ENCODE measurements at regions not wholly inside any gene's neighbourhood (a gene's known extent, or its start where the extent isn't known, plus 50 kb on each side); places are given as distances from the start of the nearest gene placed in this dataset.

DNA sequence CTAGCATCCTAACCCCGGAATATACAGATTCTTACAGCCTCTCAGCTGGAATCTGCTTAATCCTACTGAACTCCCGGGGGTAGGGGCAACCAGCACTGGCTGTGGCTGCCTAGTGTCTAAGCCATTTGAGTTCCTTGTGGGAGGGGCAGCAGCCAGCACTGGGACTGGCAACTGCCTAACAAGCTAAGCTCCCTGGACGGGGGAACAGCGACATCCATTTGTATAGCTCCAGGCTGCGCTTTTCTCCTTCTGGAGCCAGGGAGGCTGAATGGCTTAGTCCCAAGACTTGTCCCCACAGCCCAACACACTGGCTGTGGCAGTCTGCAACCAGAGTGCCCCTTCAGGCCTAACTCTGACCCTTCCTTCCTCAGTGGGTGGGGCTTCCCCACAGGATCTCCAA, 787.2 kb downstream of the METTL4 start:
- TF ChIP-seq, protein P1, sequence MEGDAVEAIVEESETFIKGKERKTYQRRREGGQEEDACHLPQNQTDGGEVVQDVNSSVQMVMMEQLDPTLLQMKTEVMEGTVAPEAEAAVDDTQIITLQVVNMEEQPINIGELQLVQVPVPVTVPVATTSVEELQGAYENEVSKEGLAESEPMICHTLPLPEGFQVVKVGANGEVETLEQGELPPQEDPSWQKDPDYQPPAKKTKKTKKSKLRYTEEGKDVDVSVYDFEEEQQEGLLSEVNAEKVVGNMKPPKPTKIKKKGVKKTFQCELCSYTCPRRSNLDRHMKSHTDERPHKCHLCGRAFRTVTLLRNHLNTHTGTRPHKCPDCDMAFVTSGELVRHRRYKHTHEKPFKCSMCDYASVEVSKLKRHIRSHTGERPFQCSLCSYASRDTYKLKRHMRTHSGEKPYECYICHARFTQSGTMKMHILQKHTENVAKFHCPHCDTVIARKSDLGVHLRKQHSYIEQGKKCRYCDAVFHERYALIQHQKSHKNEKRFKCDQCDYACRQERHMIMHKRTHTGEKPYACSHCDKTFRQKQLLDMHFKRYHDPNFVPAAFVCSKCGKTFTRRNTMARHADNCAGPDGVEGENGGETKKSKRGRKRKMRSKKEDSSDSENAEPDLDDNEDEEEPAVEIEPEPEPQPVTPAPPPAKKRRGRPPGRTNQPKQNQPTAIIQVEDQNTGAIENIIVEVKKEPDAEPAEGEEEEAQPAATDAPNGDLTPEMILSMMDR (IDR thresholded peaks at IDR 0.05): no peak
- no peak for TF ChIP-seq POLR2A (IDR thresholded peaks at IDR 0.05)

Data from esophagus squamous epithelium (tissue), 4 donors.